Stomach (tissue), 4 donors: ENCODE measurements at regions not wholly inside any gene's neighbourhood (a gene's known extent, or its start where the extent isn't known, plus 50 kb on each side); places are given as distances from the start of the nearest gene placed in this dataset.

Experiments used
- EP300 ChIP-seq: sonication (generic); formaldehyde crosslinking; IDR thresholded peaks from one replicate; pipeline ENCODE4 v1.6.1; 2017; ENCODE audit warnings: antibody characterized with exemption
- POLR2A ChIP-seq, 4 donors: fragments of 450-650 bp; IDR thresholded peaks; one replicate each; pipeline ENCODE4 v1.6.1; 2016; ENCODE audit warnings: antibody characterized with exemption in 4 of 4, control low read depth in 2 of 4, mild to moderate bottlenecking in 1 of 4, moderate library complexity in 1 of 4
- POLR2AphosphoS5 ChIP-seq, 3 donors: sonication (generic); formaldehyde crosslinking; IDR thresholded peaks; one replicate each; pipeline ENCODE4 v1.6.1; 2016; ENCODE audit warnings: antibody characterized with exemption in 3 of 3
- TF ChIP-seq, protein P1 (sequence below), 7 experiments: fragments of 450-650 bp in 4 of 7; fragments of 200-600 bp in 3 of 7; sonication (generic) in 3 of 7; IDR thresholded peaks; one replicate each; pipeline ENCODE4 v1.5.1; 2016 to 2019; ENCODE audit warnings: antibody characterized with exemption in 7 of 7, control low read depth in 2 of 7, mild to moderate bottlenecking in 1 of 7

DNA sequence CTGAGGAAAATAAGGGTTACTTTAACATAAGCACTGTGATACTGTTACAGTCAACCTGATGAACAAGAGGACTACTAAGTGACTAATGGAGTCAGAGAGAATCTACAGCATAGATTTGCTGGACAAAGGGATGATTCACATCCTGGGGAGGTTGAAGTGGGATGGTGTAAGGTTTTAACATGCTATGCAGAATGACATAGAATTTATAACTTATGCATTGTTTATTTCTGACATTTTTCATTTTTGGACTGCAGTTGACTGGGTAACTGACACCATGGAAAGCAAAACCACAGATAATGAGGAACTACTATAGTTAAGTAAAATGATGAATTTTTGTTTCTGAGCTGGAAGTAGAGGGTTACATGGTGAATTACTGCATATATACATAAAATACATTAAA is 389.2 kb downstream of the MAT2B start:
- TF ChIP-seq, protein P1, sequence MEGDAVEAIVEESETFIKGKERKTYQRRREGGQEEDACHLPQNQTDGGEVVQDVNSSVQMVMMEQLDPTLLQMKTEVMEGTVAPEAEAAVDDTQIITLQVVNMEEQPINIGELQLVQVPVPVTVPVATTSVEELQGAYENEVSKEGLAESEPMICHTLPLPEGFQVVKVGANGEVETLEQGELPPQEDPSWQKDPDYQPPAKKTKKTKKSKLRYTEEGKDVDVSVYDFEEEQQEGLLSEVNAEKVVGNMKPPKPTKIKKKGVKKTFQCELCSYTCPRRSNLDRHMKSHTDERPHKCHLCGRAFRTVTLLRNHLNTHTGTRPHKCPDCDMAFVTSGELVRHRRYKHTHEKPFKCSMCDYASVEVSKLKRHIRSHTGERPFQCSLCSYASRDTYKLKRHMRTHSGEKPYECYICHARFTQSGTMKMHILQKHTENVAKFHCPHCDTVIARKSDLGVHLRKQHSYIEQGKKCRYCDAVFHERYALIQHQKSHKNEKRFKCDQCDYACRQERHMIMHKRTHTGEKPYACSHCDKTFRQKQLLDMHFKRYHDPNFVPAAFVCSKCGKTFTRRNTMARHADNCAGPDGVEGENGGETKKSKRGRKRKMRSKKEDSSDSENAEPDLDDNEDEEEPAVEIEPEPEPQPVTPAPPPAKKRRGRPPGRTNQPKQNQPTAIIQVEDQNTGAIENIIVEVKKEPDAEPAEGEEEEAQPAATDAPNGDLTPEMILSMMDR (IDR thresholded peaks at IDR 0.05): no peak
- no peak for TF ChIP-seq POLR2AphosphoS5 (IDR thresholded peaks at IDR 0.05)
- TF ChIP-seq POLR2A (IDR thresholded peaks at IDR 0.05): no peak
- no peak for TF ChIP-seq EP300
